ENCODE measurements at regions not wholly inside any gene's neighbourhood (a gene's known extent, or its start where the extent isn't known, plus 50 kb on each side); places are given as distances from the start of the nearest gene placed in this dataset.
"Not testable (repeated sequence)": the region's sequence is repeated elsewhere in the genome, so short reads cannot be mapped to it uniquely, and the experiment has no call there.

DNA sequence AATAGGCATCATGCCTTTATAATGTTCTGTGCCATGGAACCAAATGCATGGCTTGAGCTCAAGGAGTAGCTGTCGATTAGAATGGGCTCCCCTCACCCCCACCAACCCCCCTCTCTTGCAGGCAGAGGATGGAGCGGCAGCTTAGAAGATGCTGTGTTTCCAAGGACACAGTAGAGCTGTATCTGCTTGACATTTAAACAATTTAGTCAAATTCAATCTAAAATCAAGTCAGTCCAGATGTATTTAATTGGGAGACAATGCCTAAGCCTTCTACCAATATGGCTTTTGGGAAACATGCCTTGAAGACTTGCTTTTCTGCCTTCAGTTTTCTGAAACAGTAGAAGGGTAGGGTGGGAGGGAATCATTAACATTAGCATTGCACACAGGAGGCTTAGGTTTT lies 497.1 kb upstream of the NRP1 start:
- no peaks in the 10 kb centered on the region for H3K9me3 ChIP-seq
- H3K27me3 ChIP-seq (ENCODE audit: insufficient read depth in 3 of 3, low read length in 2 of 3): peaks cover 0 to 2% (median 0%) of the 10 kb centered on the region in 3 donors
- 70 to 86% (median 72%) methylated on average over 2 of the region's 2 CpGs for WGBS, 3 donors
- ATAC-seq (no peak), DNase-seq (no peak)
- H3K4me3 ChIP-seq: no peak overlapping the region
- TF ChIP-seq, protein P1, sequence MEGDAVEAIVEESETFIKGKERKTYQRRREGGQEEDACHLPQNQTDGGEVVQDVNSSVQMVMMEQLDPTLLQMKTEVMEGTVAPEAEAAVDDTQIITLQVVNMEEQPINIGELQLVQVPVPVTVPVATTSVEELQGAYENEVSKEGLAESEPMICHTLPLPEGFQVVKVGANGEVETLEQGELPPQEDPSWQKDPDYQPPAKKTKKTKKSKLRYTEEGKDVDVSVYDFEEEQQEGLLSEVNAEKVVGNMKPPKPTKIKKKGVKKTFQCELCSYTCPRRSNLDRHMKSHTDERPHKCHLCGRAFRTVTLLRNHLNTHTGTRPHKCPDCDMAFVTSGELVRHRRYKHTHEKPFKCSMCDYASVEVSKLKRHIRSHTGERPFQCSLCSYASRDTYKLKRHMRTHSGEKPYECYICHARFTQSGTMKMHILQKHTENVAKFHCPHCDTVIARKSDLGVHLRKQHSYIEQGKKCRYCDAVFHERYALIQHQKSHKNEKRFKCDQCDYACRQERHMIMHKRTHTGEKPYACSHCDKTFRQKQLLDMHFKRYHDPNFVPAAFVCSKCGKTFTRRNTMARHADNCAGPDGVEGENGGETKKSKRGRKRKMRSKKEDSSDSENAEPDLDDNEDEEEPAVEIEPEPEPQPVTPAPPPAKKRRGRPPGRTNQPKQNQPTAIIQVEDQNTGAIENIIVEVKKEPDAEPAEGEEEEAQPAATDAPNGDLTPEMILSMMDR (IDR thresholded peaks at IDR 0.05): no peak
- intact Hi-C loops (cut with DNase I): no loop called here
- H3K4me1 ChIP-seq: no peaks in the 10 kb centered on the region
- no peak overlapping the region for H3K27ac ChIP-seq
- no peaks in the 10 kb centered on the region for H3K36me3 ChIP-seq (ENCODE audit: insufficient read depth in 1 of 2, low read depth in 1 of 2)

DNA sequence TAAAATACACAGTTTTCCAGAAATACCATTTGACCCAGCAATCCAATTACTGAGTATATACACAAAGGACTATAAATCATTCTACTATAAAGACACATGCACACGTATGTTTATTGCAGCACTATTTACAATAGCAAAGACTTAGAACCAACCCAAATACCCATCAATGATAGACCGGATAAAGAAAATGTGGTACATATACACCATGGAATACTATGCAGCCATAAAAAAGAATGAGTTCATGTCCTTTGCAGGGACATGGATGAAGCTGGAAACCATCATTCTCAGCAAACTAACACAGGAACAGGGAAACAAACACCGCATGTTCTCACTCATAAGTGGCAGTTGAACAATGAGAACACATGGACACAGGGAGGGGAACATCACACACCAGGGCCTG lies 495.4 kb upstream of the NRP1 start:
- 93% methylated on average over 3 of the region's 3 CpGs for WGBS, 3 donors
- H3K36me3 ChIP-seq (ENCODE audit: insufficient read depth in 1 of 2, low read depth in 1 of 2); intact Hi-C loops (cut with DNase I); H3K4me3 ChIP-seq; H3K4me1 ChIP-seq; H3K27ac ChIP-seq; H3K9me3 ChIP-seq; DNase-seq; H3K27me3 ChIP-seq (ENCODE audit: insufficient read depth in 3 of 3, low read length in 2 of 3); ATAC-seq: not testable (repeated sequence)

DNA sequence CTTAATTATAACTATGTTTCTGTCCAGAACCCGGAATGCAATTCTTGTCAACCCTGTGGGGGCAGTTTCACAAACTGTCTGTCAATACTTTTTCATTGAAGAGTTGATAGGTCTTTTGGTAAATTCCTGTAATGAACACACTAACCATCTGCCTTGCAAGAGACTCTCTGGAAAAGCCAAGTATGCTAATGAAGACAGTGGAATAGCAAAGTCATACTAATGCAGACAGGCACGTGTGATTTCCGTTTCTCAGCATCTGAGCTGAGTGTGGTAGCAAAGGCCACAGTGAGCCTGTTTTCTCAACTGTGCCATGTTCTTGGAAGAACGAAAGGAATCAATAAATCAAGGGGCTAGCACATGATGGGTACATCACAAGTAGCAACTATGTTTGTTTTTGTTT lies 494.1 kb upstream of the NRP1 start:
- Histone ChIP-seq H3K9me3 (no peaks in the 10 kb centered on the region), H3K27me3 (ENCODE audit: insufficient read depth in 3 of 3, low read length in 2 of 3) (peaks cover 0 to 2% (median 0%) of the 10 kb centered on the region in 3 donors), H3K4me1 (no peaks in the 10 kb centered on the region), H3K4me3 (no peak overlapping the region), H3K36me3 (ENCODE audit: insufficient read depth in 1 of 2, low read depth in 1 of 2) (no peaks in the 10 kb centered on the region), H3K27ac (no peak overlapping the region)
- TF ChIP-seq, protein P1 (IDR thresholded peaks at IDR 0.05): no peak
- WGBS, 3 donors: 86 to 95% (median 88%) methylated on average over 4 of the region's 4 CpGs
- DNase-seq (no peak), ATAC-seq (no peak)
- intact Hi-C loops (cut with DNase I): no loop called here

DNA sequence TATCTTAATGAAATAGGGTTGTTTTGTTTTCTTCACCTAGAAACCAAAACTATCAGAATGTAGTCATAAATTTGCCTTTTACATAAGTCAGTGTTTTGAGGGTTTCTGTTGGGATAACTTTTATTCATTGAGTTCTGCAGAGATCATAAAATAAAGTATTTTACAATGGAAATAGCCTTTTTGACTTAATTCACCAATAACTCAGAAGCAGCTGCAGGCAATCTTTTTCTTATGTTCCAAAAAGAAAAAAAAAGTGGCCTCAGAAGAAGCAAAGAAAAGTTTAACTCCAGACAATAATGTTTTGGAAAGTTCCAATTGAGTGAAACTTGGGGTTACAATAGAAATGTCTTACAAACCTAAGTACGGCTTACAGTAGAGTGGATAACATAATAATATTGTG lies 491.7 kb upstream of the NRP1 start:
- no peak overlapping the region for H3K4me3 ChIP-seq
- no peak for ATAC-seq
- WGBS, 3 donors: 83 to 88% (median 85%) methylated on average over 1 of the region's 1 CpG
- H3K36me3 ChIP-seq (ENCODE audit: insufficient read depth in 1 of 2, low read depth in 1 of 2): no peaks in the 10 kb centered on the region
- H3K27me3 ChIP-seq (ENCODE audit: insufficient read depth in 3 of 3, low read length in 2 of 3): no peaks in the 10 kb centered on the region
- H3K27ac ChIP-seq: no peak overlapping the region
- H3K9me3 ChIP-seq: no peaks in the 10 kb centered on the region
- intact Hi-C loops (cut with DNase I): no loop called here
- H3K4me1 ChIP-seq: no peaks in the 10 kb centered on the region
- TF ChIP-seq, protein P1 (IDR thresholded peaks at IDR 0.05): no peak
- no peak for DNase-seq

DNA sequence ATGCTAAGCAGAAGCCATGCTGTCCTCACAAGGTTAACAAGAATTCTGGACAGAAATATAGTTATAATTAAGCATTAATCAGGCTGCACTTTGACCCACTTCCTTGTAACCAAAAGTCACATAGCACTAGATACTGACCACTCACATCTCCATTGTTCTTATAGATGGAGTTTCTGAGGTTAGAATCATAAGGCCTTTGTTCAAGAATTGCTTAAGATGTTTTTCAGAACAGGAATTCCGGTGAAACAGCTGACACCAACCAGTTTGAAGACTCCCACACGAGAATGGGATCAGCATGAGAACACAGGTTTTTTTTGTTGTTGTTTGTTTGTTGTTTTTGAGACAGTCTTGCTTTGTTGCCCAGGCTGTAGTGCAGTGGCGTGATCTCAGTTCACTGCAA lies 488.3 kb upstream of the NRP1 start:
- H3K36me3 ChIP-seq (ENCODE audit: insufficient read depth in 1 of 2, low read depth in 1 of 2): no peaks in the 10 kb centered on the region
- no peaks in the 10 kb centered on the region for H3K27me3 ChIP-seq (ENCODE audit: insufficient read depth in 3 of 3, low read length in 2 of 3)
- H3K27ac ChIP-seq: no peak overlapping the region
- ATAC-seq: no peak
- no peaks in the 10 kb centered on the region for H3K4me1 ChIP-seq
- no peaks in the 10 kb centered on the region for H3K9me3 ChIP-seq
- no peak for DNase-seq
- WGBS, 3 donors: 80 to 84% (median 84%) methylated on average over 3 of the region's 3 CpGs
- TF ChIP-seq, protein P1 (IDR thresholded peaks at IDR 0.05): no peak
- H3K4me3 ChIP-seq: no peak overlapping the region
- intact Hi-C loops (cut with DNase I): no loop called here

All from psoas muscle (tissue), 7 donors.